GM06990 (cell line): ENCODE measurements at regions not wholly inside any gene's neighbourhood (a gene's known extent, or its start where the extent isn't known, plus 50 kb on each side); places are given as distances from the start of the nearest gene placed in this dataset.
"Not testable (repeated sequence)": the region's sequence is repeated elsewhere in the genome, so short reads cannot be mapped to it uniquely, and the experiment has no call there.

Experiments used
- DNase-seq: peaks from one replicate; pipeline ENCODE4 v3.0.0-alpha.2; 2011; ENCODE audit not compliant: insufficient read length; ENCODE audit errors: extremely low read depth
- H3K27me3 ChIP-seq: replicated peaks from 2 replicates; pipeline ENCODE4 v1.6.0; 2011; ENCODE audit warnings: low read length; ENCODE audit not compliant: control insufficient read depth, insufficient read depth
- H3K36me3 ChIP-seq: 2 replicates; pipeline ENCODE4 v1.5.1; 2011; ENCODE audit warnings: low read length; ENCODE audit not compliant: control insufficient read depth, insufficient read depth
- H3K4me3 ChIP-seq: replicated peaks from 2 replicates; pipeline ENCODE4 v1.5.1; 2011; ENCODE audit warnings: low read depth, mild to moderate bottlenecking, control low read depth, low read length
- CTCF ChIP-seq: IDR thresholded peaks from 2 replicates; pipeline ENCODE4 v1.5.1; 2011; ENCODE audit warnings: low read length, control low read depth, mild to moderate bottlenecking, inconsistent platforms; ENCODE audit not compliant: insufficient read depth, poor library complexity, severe bottlenecking

GRCh38 chr1:96465441-96465840 is 256.1 kb upstream of the PTBP2 start:
- Histone ChIP-seq H3K4me3 (no peak overlapping the region), H3K27me3 (no peaks in the 10 kb centered on the region), H3K36me3 (no peaks in the 10 kb centered on the region)
- DNase-seq, result no peak
- no peak for TF ChIP-seq CTCF

DNA sequence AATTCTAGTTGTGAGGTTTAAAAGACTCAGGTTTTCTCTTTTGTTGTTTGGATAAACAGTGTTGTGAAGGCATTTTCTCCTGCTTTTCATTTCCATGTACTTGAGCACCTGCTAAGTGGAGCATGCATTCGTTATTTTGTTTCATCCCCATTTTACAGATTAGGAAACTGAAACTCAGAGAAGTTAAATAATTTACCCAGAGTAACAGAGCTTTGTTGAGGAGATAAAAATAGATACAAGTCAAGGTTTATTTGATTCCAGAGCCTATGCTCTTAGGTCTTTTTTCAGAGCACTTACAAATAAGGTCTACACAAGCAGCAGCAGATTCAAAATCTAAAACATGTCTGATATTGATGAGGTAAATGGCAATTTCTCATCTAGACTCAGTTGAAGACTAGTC is 254.7 kb upstream of the PTBP2 start:
- Histone ChIP-seq H3K4me3 (no peak overlapping the region), H3K27me3 (no peaks in the 10 kb centered on the region), H3K36me3 (no peaks in the 10 kb centered on the region)
- DNase-seq, result no peak
- TF ChIP-seq CTCF, result no peak

DNA sequence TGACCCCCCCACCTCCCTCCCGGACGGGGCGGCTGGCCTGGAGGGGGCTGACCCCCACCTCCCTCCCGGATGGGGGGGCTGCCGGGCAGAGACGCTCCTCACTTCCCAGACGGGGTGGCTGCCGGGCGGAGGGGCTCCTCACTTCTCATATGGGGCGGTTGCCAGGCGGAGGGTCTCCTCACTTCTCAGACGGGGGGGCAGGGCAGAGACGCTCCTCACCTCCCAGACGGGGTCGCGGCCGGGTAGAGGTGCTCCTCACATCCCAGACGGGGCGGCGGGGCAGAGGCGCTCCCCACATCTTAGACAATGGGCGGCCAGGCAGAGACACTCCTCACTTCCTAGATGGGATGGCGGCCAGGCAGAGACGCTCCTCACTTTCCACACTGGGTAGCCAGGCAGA is 251.9 kb upstream of the PTBP2 start:
- not testable (repeated sequence) for H3K27me3 ChIP-seq, DNase-seq, H3K4me3 ChIP-seq, H3K36me3 ChIP-seq

- DNase-seq, result no peak
- H3K4me3 ChIP-seq, result no peak overlapping the region
- H3K36me3 ChIP-seq, result no peaks in the 10 kb centered on the region
- H3K27me3 ChIP-seq, result no peaks in the 10 kb centered on the region
- TF ChIP-seq CTCF, result no peak
These were observed 249.1 kb upstream of the PTBP2 start for GRCh38 chr1:96472471-96472870.

- no peak for DNase-seq
- no peak overlapping the region for H3K4me3 ChIP-seq
- TF ChIP-seq CTCF, result no peak
- no peaks in the 10 kb centered on the region for H3K27me3 ChIP-seq
- H3K36me3 ChIP-seq, result no peaks in the 10 kb centered on the region
These were observed 247.7 kb upstream of the PTBP2 start for GRCh38 chr1:96473791-96474434.

GRCh38 chr1:96474985-96475743 is 246.4 kb upstream of the PTBP2 start:
- no peak for DNase-seq
- TF ChIP-seq CTCF, result no peak
- H3K36me3 ChIP-seq, result no peaks in the 10 kb centered on the region
- H3K27me3 ChIP-seq, result no peaks in the 10 kb centered on the region
- H3K4me3 ChIP-seq, result no peak overlapping the region
